Lung (tissue), 11 donors: ENCODE measurements at regions not wholly inside any gene's neighbourhood (a gene's known extent, or its start where the extent isn't known, plus 50 kb on each side); places are given as distances from the start of the nearest gene placed in this dataset.

Source experiments
- ATAC-seq: fragments of 200-7000 bp; cut with Tn5 transposase; one replicate; pipeline ENCODE4 v1.9.1; 2020; ENCODE audit warnings: moderate number of reproducible peaks; ENCODE audit not compliant: insufficient read depth, low FRiP score
- DNase-seq, 3 donors: peaks; one replicate each; pipeline ENCODE4 v3.0.0-alpha.2; 2013 to 2017
- H3K27ac ChIP-seq, 2 donors: one replicate each; pipeline ENCODE4 v1.5.1; 2013; ENCODE audit warnings: mild to moderate bottlenecking in 2 of 2, moderate library complexity in 2 of 2, control low read depth in 1 of 2, inconsistent platforms in 1 of 2, low read depth in 1 of 2, low read length in 1 of 2
- H3K27me3 ChIP-seq, 3 donors: one replicate each; pipeline ENCODE4 v1.5.1; 2013; ENCODE audit warnings: low read length in 2 of 3; ENCODE audit not compliant: control insufficient read depth in 3 of 3, insufficient read depth in 3 of 3
- H3K36me3 ChIP-seq, 4 donors: one replicate each; pipeline ENCODE4 v1.5.1; 2013; ENCODE audit warnings: low read length in 4 of 4, mild to moderate bottlenecking in 1 of 4, moderate library complexity in 1 of 4; ENCODE audit not compliant: control insufficient read depth in 4 of 4, insufficient read depth in 4 of 4
- H3K4me1 ChIP-seq, 5 donors: one replicate each; pipeline ENCODE4 v1.5.1; 2013; ENCODE audit warnings: low read length in 5 of 5, mild to moderate bottlenecking in 2 of 5, moderate library complexity in 1 of 5; ENCODE audit not compliant: control insufficient read depth in 5 of 5, insufficient read depth in 5 of 5
- H3K4me3 ChIP-seq: one replicate; pipeline ENCODE4 v1.5.1; 2013; ENCODE audit warnings: mild to moderate bottlenecking, control low read depth, moderate library complexity
- H3K9ac ChIP-seq, 2 donors: one replicate each; pipeline ENCODE4 v1.5.1; 2013; ENCODE audit warnings: low read length in 2 of 2, control low read depth in 1 of 2; ENCODE audit not compliant: insufficient read depth in 1 of 2
- H3K9me3 ChIP-seq, 4 donors: one replicate each; pipeline ENCODE4 v1.5.1; 2013; ENCODE audit warnings: low read length in 3 of 4, mild to moderate bottlenecking in 1 of 4, moderate library complexity in 1 of 4; ENCODE audit not compliant: control insufficient read depth in 4 of 4, insufficient read depth in 3 of 4
- WGBS, 2 donors: extraction: QIAGEN DNeasy Blood & Tissue Kit; methylation state at CpG; one replicate each; pipeline ENCODE4 v1.1.7; 2013; 5-methylcytosine and 5-hydroxymethylcytosine counted together
- TF ChIP-seq, protein P1 (sequence below): IDR thresholded peaks from 2 replicates; pipeline ENCODE4 v1.5.1; 2012; ENCODE audit warnings: mild to moderate bottlenecking; ENCODE audit errors: control extremely low read depth, extremely low read depth
- donor health status: control.
- donor health status: control.
- donor health status: Bipolar disorder and iron deficiency.
- donor health status: healthy.
- donor health status: DM: yes; HTN: yes; CAD: no.

DNA sequence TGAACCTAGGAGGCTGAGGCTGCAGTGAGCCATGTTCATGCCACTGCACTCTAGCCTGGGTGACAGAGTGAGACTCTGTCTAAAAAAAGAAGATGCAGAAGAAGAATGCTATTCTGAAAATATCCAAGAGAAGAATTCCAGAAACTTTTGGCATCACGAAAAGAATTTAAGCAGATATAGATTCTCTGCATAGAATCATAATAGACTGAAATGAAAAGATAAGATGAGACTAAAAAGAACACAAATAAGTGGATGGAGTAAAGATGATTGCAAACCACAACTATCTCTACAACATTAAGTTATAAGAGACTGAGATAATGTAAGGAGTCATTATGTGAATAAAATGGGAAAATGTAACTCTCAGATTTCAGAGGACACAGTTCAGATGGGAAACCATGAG is 140.7 kb upstream of the TMC3 start:
- WGBS, 2 donors: 82 to 89% methylated on average over 1 of the region's 1 CpG
- ATAC-seq (no peak), DNase-seq (no peak)
- H3K36me3 ChIP-seq: no peaks in the 10 kb centered on the region
- peaks cover 0 to under 1% (median 0%) of the 10 kb centered on the region in 3 donors for H3K27me3 ChIP-seq
- TF ChIP-seq, protein P1, sequence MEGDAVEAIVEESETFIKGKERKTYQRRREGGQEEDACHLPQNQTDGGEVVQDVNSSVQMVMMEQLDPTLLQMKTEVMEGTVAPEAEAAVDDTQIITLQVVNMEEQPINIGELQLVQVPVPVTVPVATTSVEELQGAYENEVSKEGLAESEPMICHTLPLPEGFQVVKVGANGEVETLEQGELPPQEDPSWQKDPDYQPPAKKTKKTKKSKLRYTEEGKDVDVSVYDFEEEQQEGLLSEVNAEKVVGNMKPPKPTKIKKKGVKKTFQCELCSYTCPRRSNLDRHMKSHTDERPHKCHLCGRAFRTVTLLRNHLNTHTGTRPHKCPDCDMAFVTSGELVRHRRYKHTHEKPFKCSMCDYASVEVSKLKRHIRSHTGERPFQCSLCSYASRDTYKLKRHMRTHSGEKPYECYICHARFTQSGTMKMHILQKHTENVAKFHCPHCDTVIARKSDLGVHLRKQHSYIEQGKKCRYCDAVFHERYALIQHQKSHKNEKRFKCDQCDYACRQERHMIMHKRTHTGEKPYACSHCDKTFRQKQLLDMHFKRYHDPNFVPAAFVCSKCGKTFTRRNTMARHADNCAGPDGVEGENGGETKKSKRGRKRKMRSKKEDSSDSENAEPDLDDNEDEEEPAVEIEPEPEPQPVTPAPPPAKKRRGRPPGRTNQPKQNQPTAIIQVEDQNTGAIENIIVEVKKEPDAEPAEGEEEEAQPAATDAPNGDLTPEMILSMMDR: no peak
- H3K4me3 ChIP-seq: no peak overlapping the region
- H3K9ac ChIP-seq: no peak overlapping the region
- no peaks in the 10 kb centered on the region for H3K9me3 ChIP-seq
- no peak overlapping the region for H3K27ac ChIP-seq
- H3K4me1 ChIP-seq: no peaks in the 10 kb centered on the region

DNA sequence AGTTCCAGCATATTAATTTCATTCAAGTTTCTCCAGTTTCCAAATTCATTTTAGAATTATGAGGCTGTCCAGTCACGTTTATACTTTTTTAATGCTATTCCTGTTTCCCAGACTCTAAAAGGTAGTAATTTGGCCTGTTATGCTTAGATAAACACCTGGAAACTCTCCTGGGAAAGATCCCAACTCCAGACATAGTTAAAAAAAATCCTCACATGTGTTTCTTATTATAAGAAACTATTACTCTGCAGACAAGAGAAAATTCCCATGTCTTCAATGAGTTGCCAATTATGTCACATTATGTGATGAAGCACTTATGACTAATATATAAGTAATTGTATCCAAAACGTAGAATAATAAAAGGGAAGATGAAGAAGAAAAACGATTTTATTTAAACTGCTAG is 137.1 kb upstream of the TMC3 start:
- DNase-seq (no peak), ATAC-seq (no peak)
- Histone ChIP-seq H3K27ac (no peak overlapping the region), H3K9ac (no peak overlapping the region), H3K4me1 (no peaks in the 10 kb centered on the region), H3K9me3 (no peaks in the 10 kb centered on the region), H3K36me3 (no peaks in the 10 kb centered on the region), H3K4me3 (no peak overlapping the region), H3K27me3 (peaks cover 0 to 3% (median 0%) of the 10 kb centered on the region in 3 donors)
- TF ChIP-seq, protein P1: no peak
- WGBS, 2 donors: 74 to 79% methylated on average over 3 of the region's 3 CpGs

DNA sequence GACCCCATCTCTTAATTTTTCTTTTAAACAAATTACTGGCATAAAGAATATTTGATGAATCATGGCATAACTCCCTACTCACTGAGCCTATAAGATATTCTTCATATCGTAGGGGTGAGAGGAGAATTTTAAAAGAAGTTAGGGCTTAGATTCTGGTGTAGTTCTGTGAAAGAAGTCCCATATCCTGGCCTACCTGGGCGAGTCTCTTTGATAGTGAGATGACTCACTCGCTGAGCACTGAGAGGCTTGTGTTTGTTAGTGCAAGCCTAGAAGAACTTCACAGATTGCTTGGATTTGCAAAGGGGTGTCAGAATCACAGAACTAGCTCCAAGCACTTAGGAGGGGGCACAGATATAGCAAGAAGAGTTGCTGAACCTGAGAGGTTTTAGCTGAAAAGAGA is 133.8 kb upstream of the TMC3 start:
- 82 to 87% methylated on average over 3 of the region's 3 CpGs for WGBS, 2 donors
- H3K36me3 ChIP-seq: no peaks in the 10 kb centered on the region
- no peaks in the 10 kb centered on the region for H3K9me3 ChIP-seq
- peaks cover 0 to 3% (median 0%) of the 10 kb centered on the region in 3 donors for H3K27me3 ChIP-seq
- no peaks in the 10 kb centered on the region for H3K4me1 ChIP-seq
- ATAC-seq (no peak), DNase-seq (no peak)
- TF ChIP-seq, protein P1: no peak
- no peak overlapping the region for H3K4me3 ChIP-seq
- H3K9ac ChIP-seq: no peak overlapping the region
- no peak overlapping the region for H3K27ac ChIP-seq

DNA sequence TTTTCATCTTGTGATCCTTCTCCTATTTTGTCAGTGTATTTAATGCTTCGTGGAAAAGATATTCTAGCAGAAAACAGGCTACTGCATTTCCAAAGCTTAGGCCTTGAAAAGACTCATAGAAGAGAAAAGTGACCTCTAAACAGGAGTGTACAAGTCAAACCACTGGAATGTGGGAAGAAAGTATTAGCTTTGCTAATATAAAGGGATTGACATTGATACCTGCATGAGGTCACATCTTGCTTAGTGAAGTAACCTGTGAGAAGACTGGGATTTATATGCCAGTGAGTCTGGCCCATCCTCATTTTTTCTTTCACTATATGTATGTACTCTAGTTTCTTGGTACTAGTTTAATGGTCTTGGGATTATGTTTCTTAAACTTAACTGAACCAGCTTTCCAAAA is 132.9 kb upstream of the TMC3 start:
- no peak overlapping the region for H3K4me3 ChIP-seq
- no peak for DNase-seq
- H3K36me3 ChIP-seq: no peaks in the 10 kb centered on the region
- no peak for ATAC-seq
- H3K27ac ChIP-seq: no peak overlapping the region
- WGBS, 2 donors: 87 to 89% methylated on average over 1 of the region's 1 CpG
- H3K27me3 ChIP-seq: peaks cover 0 to 3% (median 0%) of the 10 kb centered on the region in 3 donors
- TF ChIP-seq, protein P1: no peak
- H3K9me3 ChIP-seq: no peaks in the 10 kb centered on the region
- no peaks in the 10 kb centered on the region for H3K4me1 ChIP-seq
- H3K9ac ChIP-seq: no peak overlapping the region
